ENCODE measurements at regions not wholly inside any gene's neighbourhood (a gene's known extent, or its start where the extent isn't known, plus 50 kb on each side); places are given as distances from the start of the nearest gene placed in this dataset.

DNA sequence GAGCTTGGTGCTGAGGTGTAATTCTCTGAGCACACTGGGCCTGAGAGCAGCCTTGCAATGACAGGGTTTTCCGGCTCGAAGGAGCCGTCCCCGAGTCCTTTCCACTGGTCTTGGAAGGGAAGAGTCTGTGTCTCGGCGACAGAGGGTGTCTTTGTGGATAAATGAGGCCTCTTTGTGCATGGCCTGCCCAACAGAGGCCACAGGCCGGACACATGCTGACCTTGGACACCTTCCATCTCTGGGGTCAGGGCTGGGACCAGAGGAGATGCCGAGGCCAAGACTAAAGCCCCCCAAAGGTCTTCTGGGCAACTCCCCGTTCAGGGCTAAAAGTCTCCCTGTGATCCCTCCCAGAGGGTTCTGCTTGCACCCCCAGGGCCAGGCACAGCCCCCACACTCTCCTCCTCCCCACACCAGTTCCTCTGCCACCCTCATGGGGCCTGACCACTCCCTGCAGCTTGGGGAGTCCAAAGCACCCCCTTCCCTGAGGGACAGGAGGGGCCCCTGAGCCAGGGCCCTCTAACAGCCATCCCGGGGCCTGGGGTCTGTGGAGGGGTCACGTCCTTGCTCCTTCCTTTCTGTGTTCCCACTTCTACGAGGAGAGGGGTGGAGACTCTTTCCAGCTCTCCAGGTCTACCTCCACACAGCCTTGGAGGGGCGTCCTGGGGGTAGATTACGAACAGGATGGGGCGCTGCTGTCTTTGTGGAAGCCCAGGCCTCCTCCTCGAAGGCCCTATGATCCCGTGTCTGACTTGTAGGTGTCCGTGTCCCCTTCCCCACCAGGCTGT, 130.6 kb upstream of the FAM20C start:
- Histone ChIP-seq H3K36me3 (ENCODE audit: control insufficient read depth in 1 of 2, insufficient read depth in 2 of 2, low read length in 2 of 2) (no peaks in the 10 kb centered on the region), H3K9ac (ENCODE audit: low read depth in 1 of 2, low read length in 2 of 2) (no peak overlapping the region), H3K9me3 (ENCODE audit: control insufficient read depth in 1 of 2, low read length in 2 of 2) (no peaks in the 10 kb centered on the region), H3K4me3 (ENCODE audit: low read depth in 1 of 2, low read length in 2 of 2) (no peak overlapping the region), H3K4me1 (ENCODE audit: control insufficient read depth in 1 of 2, insufficient read depth in 2 of 2, low read length in 2 of 2) (no peaks in the 10 kb centered on the region), H3K27me3 (ENCODE audit: control insufficient read depth in 1 of 2, insufficient read depth in 2 of 2, low read length in 2 of 2) (no peaks in the 10 kb centered on the region), H3K27ac (ENCODE audit: low read depth, low read length) (no peak overlapping the region)

GRCh38 chr7:62361-63116, 129.8 kb upstream of the FAM20C start:
- Histone ChIP-seq H3K4me3 (ENCODE audit: low read depth in 1 of 2, low read length in 2 of 2) (no peak overlapping the region), H3K27me3 (ENCODE audit: control insufficient read depth in 1 of 2, insufficient read depth in 2 of 2, low read length in 2 of 2) (no peaks in the 10 kb centered on the region), H3K36me3 (ENCODE audit: control insufficient read depth in 1 of 2, insufficient read depth in 2 of 2, low read length in 2 of 2) (no peaks in the 10 kb centered on the region), H3K9me3 (ENCODE audit: control insufficient read depth in 1 of 2, low read length in 2 of 2) (no peaks in the 10 kb centered on the region), H3K9ac (ENCODE audit: low read depth in 1 of 2, low read length in 2 of 2) (no peak overlapping the region), H3K27ac (ENCODE audit: low read depth, low read length) (no peak overlapping the region), H3K4me1 (ENCODE audit: control insufficient read depth in 1 of 2, insufficient read depth in 2 of 2, low read length in 2 of 2) (no peaks in the 10 kb centered on the region)

GRCh38 chr7:63117-63480, 129.3 kb upstream of the FAM20C start:
- H3K4me3 ChIP-seq (ENCODE audit: low read depth in 1 of 2, low read length in 2 of 2), result no peak overlapping the region
- H3K27ac ChIP-seq (ENCODE audit: low read depth, low read length), result no peak overlapping the region
- no peak overlapping the region for H3K9ac ChIP-seq (ENCODE audit: low read depth in 1 of 2, low read length in 2 of 2)
- H3K4me1 ChIP-seq (ENCODE audit: control insufficient read depth in 1 of 2, insufficient read depth in 2 of 2, low read length in 2 of 2), result no peaks in the 10 kb centered on the region
- H3K27me3 ChIP-seq (ENCODE audit: control insufficient read depth in 1 of 2, insufficient read depth in 2 of 2, low read length in 2 of 2), result no peaks in the 10 kb centered on the region
- H3K36me3 ChIP-seq (ENCODE audit: control insufficient read depth in 1 of 2, insufficient read depth in 2 of 2, low read length in 2 of 2), result no peaks in the 10 kb centered on the region
- no peaks in the 10 kb centered on the region for H3K9me3 ChIP-seq (ENCODE audit: control insufficient read depth in 1 of 2, low read length in 2 of 2)

DNA sequence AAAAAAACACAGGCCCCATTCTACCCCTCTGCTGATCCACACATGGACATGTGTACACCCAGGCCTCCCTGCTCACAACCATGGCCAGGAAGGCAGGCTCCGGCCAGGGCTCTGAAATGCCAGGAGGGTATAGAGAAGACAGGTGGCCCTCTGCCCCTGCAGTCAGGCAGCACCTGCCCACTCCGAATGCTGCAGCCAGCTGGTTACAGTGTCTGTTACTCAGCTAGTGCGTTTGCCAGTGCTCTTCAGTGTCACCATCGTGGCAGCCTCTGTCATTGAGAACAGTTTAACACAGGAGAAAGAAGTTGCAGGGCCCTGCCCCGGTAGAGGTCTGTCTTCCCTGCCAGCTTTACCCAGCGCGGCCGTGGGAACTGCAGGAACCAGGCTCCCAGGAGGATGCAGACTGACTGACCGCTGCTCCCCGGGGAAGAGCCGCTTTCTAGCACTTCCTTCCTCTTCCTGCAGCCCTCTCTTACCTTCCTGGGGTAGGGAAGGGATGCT, 128.8 kb upstream of the FAM20C start:
- H3K9ac ChIP-seq (ENCODE audit: low read depth in 1 of 2, low read length in 2 of 2), result no peak overlapping the region

GRCh38 chr7:64098-64915, 128.1 kb upstream of the FAM20C start:
- no peak overlapping the region for H3K9ac ChIP-seq (ENCODE audit: low read depth in 1 of 2, low read length in 2 of 2)
- H3K4me1 ChIP-seq (ENCODE audit: control insufficient read depth in 1 of 2, insufficient read depth in 2 of 2, low read length in 2 of 2), result no peaks in the 10 kb centered on the region
- no peak overlapping the region for H3K27ac ChIP-seq (ENCODE audit: low read depth, low read length)
- H3K36me3 ChIP-seq (ENCODE audit: control insufficient read depth in 1 of 2, insufficient read depth in 2 of 2, low read length in 2 of 2), result no peaks in the 10 kb centered on the region
- H3K9me3 ChIP-seq (ENCODE audit: control insufficient read depth in 1 of 2, low read length in 2 of 2), result no peaks in the 10 kb centered on the region
- no peak overlapping the region for H3K4me3 ChIP-seq (ENCODE audit: low read depth in 1 of 2, low read length in 2 of 2)
- no peaks in the 10 kb centered on the region for H3K27me3 ChIP-seq (ENCODE audit: control insufficient read depth in 1 of 2, insufficient read depth in 2 of 2, low read length in 2 of 2)

More for the DNA sequence above, 128.8 kb upstream of the FAM20C start:
- H3K36me3 ChIP-seq (ENCODE audit: control insufficient read depth in 1 of 2, insufficient read depth in 2 of 2, low read length in 2 of 2), result no peaks in the 10 kb centered on the region
- H3K9me3 ChIP-seq (ENCODE audit: control insufficient read depth in 1 of 2, low read length in 2 of 2), result no peaks in the 10 kb centered on the region
- H3K4me1 ChIP-seq (ENCODE audit: control insufficient read depth in 1 of 2, insufficient read depth in 2 of 2, low read length in 2 of 2), result no peaks in the 10 kb centered on the region
- H3K27ac ChIP-seq (ENCODE audit: low read depth, low read length), result no peak overlapping the region
- H3K4me3 ChIP-seq (ENCODE audit: low read depth in 1 of 2, low read length in 2 of 2), result no peak overlapping the region
- H3K27me3 ChIP-seq (ENCODE audit: control insufficient read depth in 1 of 2, insufficient read depth in 2 of 2, low read length in 2 of 2), result no peaks in the 10 kb centered on the region

GRCh38 chr7:64916-65341, 127.4 kb upstream of the FAM20C start:
- no peak overlapping the region for H3K9ac ChIP-seq (ENCODE audit: low read depth in 1 of 2, low read length in 2 of 2)
- H3K27ac ChIP-seq (ENCODE audit: low read depth, low read length), result no peak overlapping the region
- no peaks in the 10 kb centered on the region for H3K4me1 ChIP-seq (ENCODE audit: control insufficient read depth in 1 of 2, insufficient read depth in 2 of 2, low read length in 2 of 2)
- H3K4me3 ChIP-seq (ENCODE audit: low read depth in 1 of 2, low read length in 2 of 2), result no peak overlapping the region
- no peaks in the 10 kb centered on the region for H3K27me3 ChIP-seq (ENCODE audit: control insufficient read depth in 1 of 2, insufficient read depth in 2 of 2, low read length in 2 of 2)
- H3K36me3 ChIP-seq (ENCODE audit: control insufficient read depth in 1 of 2, insufficient read depth in 2 of 2, low read length in 2 of 2), result no peaks in the 10 kb centered on the region
- no peaks in the 10 kb centered on the region for H3K9me3 ChIP-seq (ENCODE audit: control insufficient read depth in 1 of 2, low read length in 2 of 2)

- Histone ChIP-seq H3K36me3 (ENCODE audit: control insufficient read depth in 1 of 2, insufficient read depth in 2 of 2, low read length in 2 of 2) (no peaks in the 10 kb centered on the region), H3K9me3 (ENCODE audit: control insufficient read depth in 1 of 2, low read length in 2 of 2) (no peaks in the 10 kb centered on the region), H3K27ac (ENCODE audit: low read depth, low read length) (no peak overlapping the region), H3K4me3 (ENCODE audit: low read depth in 1 of 2, low read length in 2 of 2) (no peak overlapping the region), H3K4me1 (ENCODE audit: control insufficient read depth in 1 of 2, insufficient read depth in 2 of 2, low read length in 2 of 2) (no peaks in the 10 kb centered on the region), H3K9ac (ENCODE audit: low read depth in 1 of 2, low read length in 2 of 2) (no peak overlapping the region), H3K27me3 (ENCODE audit: control insufficient read depth in 1 of 2, insufficient read depth in 2 of 2, low read length in 2 of 2) (no peaks in the 10 kb centered on the region)
These were observed 126.8 kb upstream of the FAM20C start for GRCh38 chr7:65554-65953.

DNA sequence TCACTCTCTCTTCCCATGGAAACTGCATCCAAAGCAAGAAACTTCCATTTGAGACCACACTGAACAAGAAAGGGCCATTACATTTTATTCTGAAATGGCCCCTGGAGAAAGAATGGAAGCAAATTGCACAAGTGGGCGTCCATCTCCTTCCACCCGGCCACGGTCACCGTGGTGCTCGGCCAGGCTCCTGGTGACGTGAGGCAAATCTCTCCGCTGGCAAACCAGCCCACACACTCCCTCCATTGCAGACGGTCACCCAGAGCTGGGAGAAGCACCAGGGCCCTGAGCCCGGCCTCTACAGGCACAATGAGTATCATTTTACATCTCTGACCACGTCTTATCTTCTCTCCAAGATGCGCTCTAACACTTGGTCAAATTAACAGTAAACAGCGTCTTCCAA, 126.1 kb upstream of the FAM20C start:
- Histone ChIP-seq H3K27ac (ENCODE audit: low read depth, low read length) (no peak overlapping the region), H3K27me3 (ENCODE audit: control insufficient read depth in 1 of 2, insufficient read depth in 2 of 2, low read length in 2 of 2) (no peaks in the 10 kb centered on the region), H3K4me3 (ENCODE audit: low read depth in 1 of 2, low read length in 2 of 2) (no peak overlapping the region), H3K4me1 (ENCODE audit: control insufficient read depth in 1 of 2, insufficient read depth in 2 of 2, low read length in 2 of 2) (no peaks in the 10 kb centered on the region), H3K9ac (ENCODE audit: low read depth in 1 of 2, low read length in 2 of 2) (no peak overlapping the region), H3K9me3 (ENCODE audit: control insufficient read depth in 1 of 2, low read length in 2 of 2) (no peaks in the 10 kb centered on the region), H3K36me3 (ENCODE audit: control insufficient read depth in 1 of 2, insufficient read depth in 2 of 2, low read length in 2 of 2) (no peaks in the 10 kb centered on the region)

DNA sequence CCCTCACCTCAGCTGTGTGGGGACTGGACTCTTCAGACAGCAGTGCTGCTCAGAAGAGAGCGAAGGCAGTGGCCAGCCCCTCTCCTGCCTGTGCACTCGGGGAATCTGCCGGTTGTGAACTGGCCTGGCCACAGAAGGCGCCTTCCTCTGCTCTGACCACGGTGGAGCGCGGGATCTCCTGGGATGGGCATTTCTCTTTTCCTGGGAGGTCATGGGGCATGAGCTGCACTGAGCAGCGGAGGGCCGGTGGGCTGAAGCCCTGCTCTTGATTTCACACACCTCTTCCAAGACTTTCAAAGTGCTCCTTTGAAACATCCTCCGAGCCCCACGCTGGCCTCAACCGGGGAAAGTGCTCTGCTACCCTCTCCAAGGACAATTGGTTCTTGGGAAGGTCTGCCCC, 125.6 kb upstream of the FAM20C start:
- no peaks in the 10 kb centered on the region for H3K9me3 ChIP-seq (ENCODE audit: control insufficient read depth in 1 of 2, low read length in 2 of 2)
- no peak overlapping the region for H3K4me3 ChIP-seq (ENCODE audit: low read depth in 1 of 2, low read length in 2 of 2)
- H3K27ac ChIP-seq (ENCODE audit: low read depth, low read length), result no peak overlapping the region
- H3K4me1 ChIP-seq (ENCODE audit: control insufficient read depth in 1 of 2, insufficient read depth in 2 of 2, low read length in 2 of 2), result no peaks in the 10 kb centered on the region
- no peaks in the 10 kb centered on the region for H3K27me3 ChIP-seq (ENCODE audit: control insufficient read depth in 1 of 2, insufficient read depth in 2 of 2, low read length in 2 of 2)
- no peaks in the 10 kb centered on the region for H3K36me3 ChIP-seq (ENCODE audit: control insufficient read depth in 1 of 2, insufficient read depth in 2 of 2, low read length in 2 of 2)
- no peak overlapping the region for H3K9ac ChIP-seq (ENCODE audit: low read depth in 1 of 2, low read length in 2 of 2)
